OCI-LY1 (cell line): ENCODE measurements at regions not wholly inside any gene's neighbourhood (a gene's known extent, or its start where the extent isn't known, plus 50 kb on each side); places are given as distances from the start of the nearest gene placed in this dataset.

Experiments used
- EZH2 ChIP-seq: fragments of 200-600 bp; sonication (generic), shearing (Covaris generic); IDR thresholded peaks from 2 replicates; pipeline ENCODE4 v1.8.0; 2017; ENCODE audit warnings: borderline replicate concordance, mixed run types, mild to moderate bottlenecking, antibody characterized with exemption, low read length, moderate library complexity, mixed read lengths
- TF ChIP-seq, protein P1 (sequence below): fragments of 200-600 bp; sonication (generic), shearing (Covaris generic); IDR thresholded peaks from 2 replicates; pipeline ENCODE4 v1.5.1; 2017; ENCODE audit warnings: mild to moderate bottlenecking, antibody characterized with exemption, low read length, moderate library complexity, mixed read lengths

DNA sequence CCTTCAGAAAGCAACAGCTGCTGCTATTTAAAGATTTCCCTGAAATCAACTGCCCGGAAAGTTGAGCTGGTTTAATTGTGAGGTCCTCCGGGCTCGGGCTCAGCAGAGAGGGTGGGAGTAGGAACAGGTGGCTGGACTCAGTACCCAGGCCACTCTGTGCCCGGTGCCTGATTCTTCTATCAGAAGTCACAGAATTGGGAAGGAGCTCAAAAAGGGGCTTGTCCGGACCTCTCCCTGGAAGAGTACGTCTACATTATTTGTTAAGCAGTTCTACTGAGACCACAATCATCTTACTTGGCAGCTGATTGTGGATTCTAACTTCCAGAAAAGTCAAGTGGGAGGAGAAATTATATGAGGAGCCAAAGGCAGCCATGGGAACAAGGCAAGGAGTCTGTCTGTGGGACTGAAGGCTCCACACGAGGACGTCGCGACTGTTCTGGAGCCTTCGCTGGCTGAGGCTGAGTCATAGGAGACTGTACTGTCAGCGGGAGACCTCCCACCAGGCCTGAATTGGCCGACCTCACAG lies 91.7 kb upstream of the ANKRD10 start:
- TF ChIP-seq, protein P1, sequence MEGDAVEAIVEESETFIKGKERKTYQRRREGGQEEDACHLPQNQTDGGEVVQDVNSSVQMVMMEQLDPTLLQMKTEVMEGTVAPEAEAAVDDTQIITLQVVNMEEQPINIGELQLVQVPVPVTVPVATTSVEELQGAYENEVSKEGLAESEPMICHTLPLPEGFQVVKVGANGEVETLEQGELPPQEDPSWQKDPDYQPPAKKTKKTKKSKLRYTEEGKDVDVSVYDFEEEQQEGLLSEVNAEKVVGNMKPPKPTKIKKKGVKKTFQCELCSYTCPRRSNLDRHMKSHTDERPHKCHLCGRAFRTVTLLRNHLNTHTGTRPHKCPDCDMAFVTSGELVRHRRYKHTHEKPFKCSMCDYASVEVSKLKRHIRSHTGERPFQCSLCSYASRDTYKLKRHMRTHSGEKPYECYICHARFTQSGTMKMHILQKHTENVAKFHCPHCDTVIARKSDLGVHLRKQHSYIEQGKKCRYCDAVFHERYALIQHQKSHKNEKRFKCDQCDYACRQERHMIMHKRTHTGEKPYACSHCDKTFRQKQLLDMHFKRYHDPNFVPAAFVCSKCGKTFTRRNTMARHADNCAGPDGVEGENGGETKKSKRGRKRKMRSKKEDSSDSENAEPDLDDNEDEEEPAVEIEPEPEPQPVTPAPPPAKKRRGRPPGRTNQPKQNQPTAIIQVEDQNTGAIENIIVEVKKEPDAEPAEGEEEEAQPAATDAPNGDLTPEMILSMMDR: no peak
- no peak for TF ChIP-seq EZH2
